ENCODE measurements at regions not wholly inside any gene's neighbourhood (a gene's known extent, or its start where the extent isn't known, plus 50 kb on each side); places are given as distances from the start of the nearest gene placed in this dataset.

- WGBS (ENCODE audit: insufficient coverage, low coverage, low lambda C conversion rate, missing lambda C conversion rate), result 80% methylated on average over 3 of the region's 3 CpGs
- Histone ChIP-seq H3K9me3 (no peaks in the 10 kb centered on the region), H3K4me3 (no peak overlapping the region), H3K36me3 (no peaks in the 10 kb centered on the region), H3K27me3 (no peaks in the 10 kb centered on the region), H3K27ac (no peak overlapping the region), H3K4me1 (peaks cover 0 to 31% (median 2%) of the 10 kb centered on the region in 4 donors)
- ATAC-seq (no peak), DNase-seq (no peak)
- intact Hi-C loops (cut with DNase I), result no loop called here
- TF ChIP-seq POLR2A (IDR thresholded peaks at IDR 0.05), result no peak
These were observed 52.6 kb upstream of the RAB27B start for GRCh38 chr18:54775686-54776085.

- ATAC-seq, result peak in 1 of 4 donors; percentile 70
These were observed 51.8 kb upstream of the RAB27B start for GRCh38 chr18:54776282-54776977.

GRCh38 chr18:54777118-54777791 lies 51.0 kb upstream of the RAB27B start:
- H3K27ac ChIP-seq, result no peak overlapping the region
- intact Hi-C loops (cut with DNase I), result no loop called here
- TF ChIP-seq CTCF (IDR thresholded peaks at IDR 0.05) (no peak), POLR2A (IDR thresholded peaks at IDR 0.05) (no peak)
- no peaks in the 10 kb centered on the region for H3K27me3 ChIP-seq
- H3K4me3 ChIP-seq, result no peak overlapping the region
- DNase-seq (no peak), ATAC-seq (peak; percentile 55 to 79 (median 59))
- H3K4me1 ChIP-seq, result peaks cover 0 to 17% (median 0%) of the 10 kb centered on the region in 4 donors
- 35% methylated on average over 1 of the region's 1 CpG for WGBS (ENCODE audit: insufficient coverage, low coverage, low lambda C conversion rate, missing lambda C conversion rate)
- no peaks in the 10 kb centered on the region for H3K9me3 ChIP-seq
- no peaks in the 10 kb centered on the region for H3K36me3 ChIP-seq

More at GRCh38 chr18:54776282-54776977, 51.8 kb upstream of the RAB27B start:
- Histone ChIP-seq H3K27ac (no peak overlapping the region), H3K27me3 (no peaks in the 10 kb centered on the region), H3K9me3 (no peaks in the 10 kb centered on the region), H3K36me3 (no peaks in the 10 kb centered on the region), H3K4me1 (peaks cover 0 to 25% (median 0%) of the 10 kb centered on the region in 4 donors), H3K4me3 (no peak overlapping the region)
- intact Hi-C loops (cut with DNase I), result no loop called here
- 88% methylated on average over 6 of the region's 8 CpGs for WGBS (ENCODE audit: insufficient coverage, low coverage, low lambda C conversion rate, missing lambda C conversion rate)
- DNase-seq, result no peak
- no peak for TF ChIP-seq CTCF (IDR thresholded peaks at IDR 0.05)
- TF ChIP-seq POLR2A (IDR thresholded peaks at IDR 0.05), result no peak

- intact Hi-C loops (cut with DNase I), result no loop called here
- no peak for TF ChIP-seq CTCF (IDR thresholded peaks at IDR 0.05)
- TF ChIP-seq POLR2A (IDR thresholded peaks at IDR 0.05), result no peak
- H3K27ac ChIP-seq, result no peak overlapping the region
These were observed 50.3 kb upstream of the RAB27B start for GRCh38 chr18:54777989-54778388.

More at GRCh38 chr18:54777989-54778388, 50.3 kb upstream of the RAB27B start:
- no peak for ATAC-seq
- 69% methylated on average over 4 of the region's 4 CpGs for WGBS (ENCODE audit: insufficient coverage, low coverage, low lambda C conversion rate, missing lambda C conversion rate)
- no peak for DNase-seq
- H3K27me3 ChIP-seq, result no peaks in the 10 kb centered on the region
- no peaks in the 10 kb centered on the region for H3K36me3 ChIP-seq
- no peaks in the 10 kb centered on the region for H3K9me3 ChIP-seq
- peaks cover 0 to 16% (median 0%) of the 10 kb centered on the region in 4 donors for H3K4me1 ChIP-seq
- no peak overlapping the region for H3K4me3 ChIP-seq
